HT-29 (cell line): ENCODE measurements at regions not wholly inside any gene's neighbourhood (a gene's known extent, or its start where the extent isn't known, plus 50 kb on each side); places are given as distances from the start of the nearest gene placed in this dataset.

Source experiments
- DNase-seq: peaks from one replicate; pipeline ENCODE4 v3.0.0-alpha.2; 2015; ENCODE audit warnings: low spot score

DNA sequence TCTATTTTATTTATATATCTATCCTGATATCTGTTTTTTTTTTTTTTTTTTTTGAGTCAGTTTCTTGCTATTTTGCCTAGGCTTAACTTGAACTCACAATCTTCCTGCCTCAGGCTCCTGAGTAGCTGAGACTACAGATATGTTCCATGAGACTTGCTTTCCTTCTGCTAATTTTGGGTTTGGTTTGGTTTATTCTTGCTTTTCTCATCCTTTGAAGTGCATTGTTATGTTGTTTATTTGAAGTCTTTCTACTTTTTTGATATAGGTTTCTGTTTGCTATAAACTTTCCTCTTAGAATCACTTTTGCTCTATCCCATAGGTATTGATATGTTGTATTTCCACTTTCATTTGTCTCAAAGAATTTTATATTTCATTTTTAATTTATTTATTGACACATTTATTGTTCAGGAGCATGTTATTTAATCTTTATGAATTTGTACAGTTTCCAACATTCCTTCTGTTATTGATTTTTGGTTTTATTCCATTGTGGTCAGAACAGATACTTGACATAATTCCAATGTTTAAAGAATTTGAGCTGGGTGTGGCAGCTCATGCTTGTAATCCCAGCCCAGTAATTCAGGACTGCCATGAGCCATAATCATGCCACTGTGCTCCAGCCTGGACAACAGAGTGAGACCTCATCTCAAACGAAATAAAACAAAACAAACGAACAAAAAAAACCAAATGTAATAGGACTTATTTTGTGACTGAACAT is 62.3 kb upstream of the PLSCR4 start:
- no peak for DNase-seq

- DNase-seq = no peak
Measured at GRCh38 chr3:146308682-146309081, 57.8 kb upstream of the PLSCR4 start.

GRCh38 chr3:146308222-146308621 is 57.3 kb upstream of the PLSCR4 start:
- no peak for DNase-seq

DNA sequence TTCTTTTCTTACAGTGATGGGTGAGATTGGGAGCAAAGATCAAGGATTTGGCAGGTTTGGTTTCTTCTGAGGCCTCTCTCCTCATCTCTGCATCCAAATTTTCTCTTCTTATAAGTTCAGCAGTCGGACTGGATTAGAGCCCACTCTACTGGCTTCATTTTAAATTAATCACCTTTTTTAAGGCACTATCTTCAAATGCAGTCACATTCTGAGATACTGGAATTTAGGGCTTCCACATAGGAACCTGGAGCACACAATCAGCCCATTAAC is 56.5 kb upstream of the PLSCR4 start:
- DNase-seq = no peak

- DNase-seq = no peak
Measured at GRCh38 chr3:146306656-146307455, 56.0 kb upstream of the PLSCR4 start.

DNA sequence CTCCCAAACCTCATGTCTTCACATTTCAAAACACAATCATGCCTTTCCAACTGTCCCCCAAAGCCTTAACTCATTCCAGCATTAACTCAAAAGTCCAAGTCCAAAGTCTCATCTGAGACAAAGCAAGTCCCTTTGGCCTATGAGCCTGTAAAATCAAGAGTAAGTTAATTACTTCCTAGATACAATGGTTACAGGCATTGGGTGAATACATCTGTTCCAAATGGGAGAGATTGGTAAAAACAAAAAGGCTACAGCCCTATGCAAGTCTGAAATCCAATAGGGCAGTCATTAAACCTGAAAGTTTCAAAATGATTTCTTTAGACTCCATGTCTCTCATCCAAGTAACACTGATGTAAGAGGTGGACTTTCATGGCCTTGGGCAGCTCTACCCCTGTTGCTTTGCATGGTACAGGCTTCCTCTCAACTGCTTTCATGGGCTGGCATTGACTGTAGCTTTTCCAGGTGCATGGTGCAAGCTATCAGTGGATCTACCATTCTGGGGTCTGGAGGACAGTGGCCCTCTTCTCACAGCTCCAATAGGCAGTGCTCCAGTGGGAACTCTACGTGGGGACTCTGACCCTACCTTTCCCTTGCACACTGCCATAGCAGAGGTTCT is 55.0 kb upstream of the PLSCR4 start:
- DNase-seq = no peak

DNA sequence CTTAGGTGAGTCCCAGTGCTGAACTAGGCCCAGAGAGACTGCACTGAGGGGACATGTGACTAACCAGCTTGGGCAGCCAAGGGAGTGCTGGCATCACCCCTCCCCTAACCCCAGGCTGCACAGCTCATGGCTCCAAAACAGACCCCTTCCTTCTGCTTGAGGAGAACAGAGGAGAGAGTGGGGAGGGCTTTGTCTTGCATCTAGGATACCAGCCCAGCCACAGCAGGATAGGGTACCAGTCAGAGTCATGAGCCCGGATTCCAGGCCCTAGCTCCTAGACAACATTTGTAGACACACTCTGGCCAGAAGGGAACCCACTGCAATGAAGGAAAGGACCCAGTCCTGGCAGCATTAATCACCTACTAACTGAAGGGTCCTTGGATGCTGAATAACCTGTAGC is 49.9 kb upstream of the PLSCR4 start:
- no peak for DNase-seq
